ENCODE measurements at regions not wholly inside any gene's neighbourhood (a gene's known extent, or its start where the extent isn't known, plus 50 kb on each side); places are given as distances from the start of the nearest gene placed in this dataset.

- Mint-ChIP-seq H3K4me1 (no peaks in the 10 kb centered on the region), H3K27ac (no peak overlapping the region), H3K9me3 (ENCODE audit: insufficient read depth) (peaks cover 17% of the 10 kb centered on the region), H3K27me3 (peaks cover 5% of the 10 kb centered on the region), H3K4me3 (no peak overlapping the region)
- no peak overlapping the region for H3K4me2 ChIP-seq (replicated peaks; ENCODE audit: low read depth, low read length, poor library complexity, severe bottlenecking)
- TF ChIP-seq EZH2 (IDR thresholded peaks at IDR 0.05; ENCODE audit: borderline replicate concordance, insufficient read depth, low read depth, low read length, poor library complexity, severe bottlenecking) (no peak), CTCF (IDR thresholded peaks at IDR 0.05) (no peak)
- H3K9me3 ChIP-seq (ENCODE audit: control extremely low read depth in 1 of 3, control insufficient read depth in 2 of 3, insufficient read depth in 1 of 3, low read length in 2 of 3), result peaks cover 5 to 52% (median 14%) of the 10 kb centered on the region in 3 donors
- no peaks in the 10 kb centered on the region for H3K36me3 ChIP-seq (replicated peaks in 1 of 2; ENCODE audit: control extremely low read depth in 1 of 2, control insufficient read depth in 1 of 2, extremely low read depth in 1 of 2, insufficient read depth in 2 of 2, low read length in 1 of 2)
- no peak overlapping the region for H2AFZ ChIP-seq (ENCODE audit: insufficient read depth, low read depth, low read length, poor library complexity, severe bottlenecking)
- no peaks in the 10 kb centered on the region for H4K20me1 ChIP-seq (ENCODE audit: control insufficient read depth, insufficient read depth, low read length, poor library complexity, severe bottlenecking)
- 100% methylated on average over 2 of the region's 3 CpGs for whole genome bisulfite sequencing (ENCODE audit: insufficient coverage)
- H3K27me3 ChIP-seq (replicated peaks in 1 of 4; ENCODE audit: control extremely low read depth in 1 of 4, control insufficient read depth in 3 of 4, insufficient read depth in 4 of 4, low read length in 3 of 4), result no peaks in the 10 kb centered on the region
- intact Hi-C loops (cut with micrococcal nuclease), result no loop called here
- ChIA-PET POLR2A (interaction anchor here (0.6 kb wide), 1 partner anchor 16 kb away, joined by 5 read pairs; no protein-coding TSS in a partner anchor), CTCF (no interaction called here)
- no peaks in the 10 kb centered on the region for H3K79me2 ChIP-seq (ENCODE audit: control insufficient read depth, insufficient read depth, low read length)
- no peak for DNase-seq
- no peaks in the 10 kb centered on the region for H3K4me1 ChIP-seq (ENCODE audit: control insufficient read depth in 2 of 2, insufficient read depth in 2 of 2, low read length in 2 of 2)
- no peak overlapping the region for H3K27ac ChIP-seq (ENCODE audit: low read length in 2 of 2)
- no peak overlapping the region for H3K4me3 ChIP-seq (ENCODE audit: control extremely low read depth in 1 of 5, extremely low read depth in 1 of 5, insufficient read depth in 1 of 5, low read depth in 2 of 5, low read length in 4 of 5)
- H3K9ac ChIP-seq (ENCODE audit: low read length), result no peak overlapping the region
- ATAC-seq (ENCODE audit: low read depth), result no peak
Observed at GRCh38 chr4:38297061-38297460, 336.9 kb downstream of the PTTG2 start.

DNA sequence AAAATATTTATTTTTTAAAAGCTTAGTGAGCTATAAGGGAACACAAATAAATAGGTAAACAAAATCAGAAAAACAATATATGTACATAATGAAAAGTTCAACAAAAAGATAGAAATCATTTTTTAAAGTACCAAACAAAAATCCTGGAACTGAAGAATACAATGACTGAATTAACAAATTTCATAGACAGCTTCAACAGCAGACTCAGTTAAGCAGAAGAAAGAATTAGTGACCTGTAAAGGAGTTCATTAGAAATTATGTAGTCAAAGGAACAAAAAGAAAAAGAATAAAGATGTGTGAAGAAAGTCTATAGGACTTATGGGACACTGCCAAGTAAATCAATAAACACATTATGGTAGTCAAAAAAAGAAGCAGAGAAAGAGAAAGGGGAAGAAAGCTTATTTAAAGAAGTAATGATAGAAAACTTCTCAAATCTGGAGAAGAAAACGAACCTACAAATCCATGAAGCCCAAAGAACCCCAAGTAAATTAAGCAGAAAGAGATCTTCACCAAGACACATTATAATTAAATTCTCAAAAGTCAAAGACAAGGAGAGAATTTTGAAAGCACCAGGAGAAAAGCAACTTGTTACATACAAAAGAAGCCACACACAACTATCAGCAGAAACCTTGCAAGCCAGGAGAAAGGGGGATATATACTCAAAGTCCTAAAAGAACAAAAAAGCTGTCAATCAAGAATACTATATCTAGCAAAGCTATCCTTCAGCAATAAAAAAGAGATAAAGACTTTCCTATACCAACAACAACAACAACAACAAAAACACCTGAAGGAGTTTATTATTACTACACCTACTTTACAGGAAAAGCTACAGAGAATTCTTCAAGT is 338.9 kb downstream of the PTTG2 start:
- Histone ChIP-seq H3K9me3 (ENCODE audit: control extremely low read depth in 1 of 3, control insufficient read depth in 2 of 3, insufficient read depth in 1 of 3, low read length in 2 of 3) (peaks cover 5 to 57% (median 27%) of the 10 kb centered on the region in 3 donors), H3K4me2 (replicated peaks; ENCODE audit: low read depth, low read length, poor library complexity, severe bottlenecking) (no peak overlapping the region), H3K27ac (ENCODE audit: low read length in 2 of 2) (no peak overlapping the region), H3K4me1 (ENCODE audit: control insufficient read depth in 2 of 2, insufficient read depth in 2 of 2, low read length in 2 of 2) (no peaks in the 10 kb centered on the region), H3K36me3 (replicated peaks in 1 of 2; ENCODE audit: control extremely low read depth in 1 of 2, control insufficient read depth in 1 of 2, extremely low read depth in 1 of 2, insufficient read depth in 2 of 2, low read length in 1 of 2) (no peaks in the 10 kb centered on the region), H2AFZ (ENCODE audit: insufficient read depth, low read depth, low read length, poor library complexity, severe bottlenecking) (no peak overlapping the region), H3K4me3 (ENCODE audit: control extremely low read depth in 1 of 5, extremely low read depth in 1 of 5, insufficient read depth in 1 of 5, low read depth in 2 of 5, low read length in 4 of 5) (no peak overlapping the region), H3K27me3 (replicated peaks in 1 of 4; ENCODE audit: control extremely low read depth in 1 of 4, control insufficient read depth in 3 of 4, insufficient read depth in 4 of 4, low read length in 3 of 4) (no peaks in the 10 kb centered on the region), H3K9ac (ENCODE audit: low read length) (no peak overlapping the region), H3K79me2 (ENCODE audit: control insufficient read depth, insufficient read depth, low read length) (no peaks in the 10 kb centered on the region), H4K20me1 (ENCODE audit: control insufficient read depth, insufficient read depth, low read length, poor library complexity, severe bottlenecking) (no peaks in the 10 kb centered on the region)
- DNase-seq (no peak), ATAC-seq (ENCODE audit: low read depth) (no peak)
- ChIA-PET POLR2A (no interaction called here), CTCF (no interaction called here)
- no peaks in the 10 kb centered on the region for H3K4me1 Mint-ChIP-seq
- H3K4me3 Mint-ChIP-seq, result no peak overlapping the region
- no peaks in the 10 kb centered on the region for H3K27me3 Mint-ChIP-seq
- intact Hi-C loops (cut with micrococcal nuclease), result no loop called here
- whole genome bisulfite sequencing (ENCODE audit: insufficient coverage), result no CpG with 5 or more reads among the region's 1 CpG
- TF ChIP-seq CTCF (IDR thresholded peaks at IDR 0.05) (no peak), EZH2 (IDR thresholded peaks at IDR 0.05; ENCODE audit: borderline replicate concordance, insufficient read depth, low read depth, low read length, poor library complexity, severe bottlenecking) (no peak)
- H3K9me3 Mint-ChIP-seq (ENCODE audit: insufficient read depth), result peaks cover 19% of the 10 kb centered on the region
- no peak overlapping the region for H3K27ac Mint-ChIP-seq

Data from B cell (primary cell).